HG03095 (cell line): ENCODE measurements at regions not wholly inside any gene's neighbourhood (a gene's known extent, or its start where the extent isn't known, plus 50 kb on each side); places are given as distances from the start of the nearest gene placed in this dataset.

Experiments used
- ATAC-seq: cut with Tn5 transposase; IDR thresholded peaks from one replicate; pipeline ENCODE4 v1.9.1; 2021; ENCODE audit warnings: moderate library complexity; ENCODE audit not compliant: unreplicated experiment

- ATAC-seq, result no peak
Observed at GRCh38 chr13:34087791-34088190, 269.8 kb downstream of the RFC3 start.

DNA sequence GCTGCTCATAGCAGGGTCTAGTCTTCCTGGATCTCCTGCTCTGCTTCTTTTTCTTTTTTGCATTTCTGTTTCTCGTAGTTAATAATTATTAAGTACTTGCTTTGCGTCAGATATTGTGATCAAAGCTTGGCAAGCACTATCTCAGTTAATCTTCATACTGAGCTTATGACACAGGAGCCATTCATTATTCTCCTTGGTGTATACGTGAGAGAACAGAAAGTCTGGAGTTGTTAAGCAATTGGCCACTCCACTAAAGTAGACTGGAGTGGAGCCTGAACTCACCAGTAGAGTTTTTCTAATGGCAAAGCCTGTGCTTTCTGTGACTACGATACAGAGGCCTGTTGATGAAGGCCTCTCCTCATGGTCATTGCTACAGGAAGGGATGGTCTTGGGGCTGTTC, 285.9 kb downstream of the RFC3 start:
- ATAC-seq, result no peak

- no peak for ATAC-seq
Observed at GRCh38 chr13:34104853-34105252, 286.9 kb downstream of the RFC3 start.

- ATAC-seq, result no peak
Observed at GRCh38 chr13:34107806-34108205, 289.9 kb downstream of the RFC3 start.

DNA sequence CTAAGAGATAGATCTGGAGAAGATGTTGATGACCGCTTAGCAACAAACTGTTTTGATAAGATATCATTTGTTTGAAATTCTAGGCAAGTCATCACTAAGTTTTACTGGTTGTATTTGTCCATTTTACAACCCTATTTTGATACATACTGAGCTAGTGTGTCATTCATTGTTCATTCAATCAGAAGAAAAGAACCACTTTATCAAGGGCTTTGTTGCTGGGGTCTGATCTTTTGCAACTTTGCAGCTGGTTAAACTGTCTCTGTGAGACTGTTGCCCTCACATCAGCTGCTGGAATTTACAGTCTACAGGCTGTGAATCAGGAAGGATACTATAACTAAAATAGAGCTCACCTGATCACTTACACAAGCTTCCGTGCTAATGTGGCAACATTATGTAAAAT, 290.5 kb downstream of the RFC3 start:
- no peak for ATAC-seq

DNA sequence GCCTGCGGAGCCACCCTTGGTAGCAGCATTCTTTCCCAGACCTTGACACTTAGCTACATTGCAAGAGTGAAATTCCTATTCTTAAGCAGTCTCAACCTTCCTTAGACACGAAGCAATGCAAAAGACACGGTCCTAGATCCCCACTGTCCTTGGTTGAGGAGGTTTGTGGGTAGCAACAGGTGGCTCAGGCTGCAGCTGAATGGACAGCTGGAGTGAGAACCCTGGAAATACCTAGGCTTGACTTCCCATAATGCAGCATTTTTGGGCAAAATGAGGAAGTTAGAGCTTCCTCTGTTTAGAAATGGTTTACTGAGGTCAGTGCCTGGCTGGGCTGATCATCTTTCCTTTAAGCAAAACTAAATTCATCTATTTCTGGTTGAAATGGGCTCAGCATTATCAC, 296.6 kb downstream of the RFC3 start:
- no peak for ATAC-seq

DNA sequence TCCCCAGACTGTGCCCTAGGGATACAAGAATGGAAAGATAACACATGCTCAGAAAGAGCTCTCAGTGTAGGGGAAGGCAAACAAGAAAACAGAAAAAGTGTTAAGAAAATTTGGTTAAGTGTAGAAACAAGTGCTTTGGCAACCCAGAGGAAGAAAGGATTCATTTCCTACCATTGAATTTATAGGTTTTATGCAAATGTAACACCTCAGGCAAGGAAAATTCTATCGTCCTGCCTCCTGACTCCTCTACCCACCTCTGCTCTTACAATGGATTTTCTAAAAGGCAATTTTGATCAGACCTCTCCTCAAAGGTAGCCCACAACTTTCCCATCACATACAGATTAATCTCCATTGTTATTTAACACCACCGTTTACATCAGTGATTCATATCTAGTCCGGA, 298.7 kb downstream of the RFC3 start:
- ATAC-seq, result no peak

GRCh38 chr13:34124666-34125306, 306.8 kb downstream of the RFC3 start:
- no peak for ATAC-seq

GRCh38 chr13:34127523-34127922, 309.6 kb downstream of the RFC3 start:
- ATAC-seq, result no peak

- ATAC-seq, result no peak
Observed at GRCh38 chr13:34128661-34129060, 310.7 kb downstream of the RFC3 start.

GRCh38 chr13:34129436-34129835, 311.5 kb downstream of the RFC3 start:
- no peak for ATAC-seq

DNA sequence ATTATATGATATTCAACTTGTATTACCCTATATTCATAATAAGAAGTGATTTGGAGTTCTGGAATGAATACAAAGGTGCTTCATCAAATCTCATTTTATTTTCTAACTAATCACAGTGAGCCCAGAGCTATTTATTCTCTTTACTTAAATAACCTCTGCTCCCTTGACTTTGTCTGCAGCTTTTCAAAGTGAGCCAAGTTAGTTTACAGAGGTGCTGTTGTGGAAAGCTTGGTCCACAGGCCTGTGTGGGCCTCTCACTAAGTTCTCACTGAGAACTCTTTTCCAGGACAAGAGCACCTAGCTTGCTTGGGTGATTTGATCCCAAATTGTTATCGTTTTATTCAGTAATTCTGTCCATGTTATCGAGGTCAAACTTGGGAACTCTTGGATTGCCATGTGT, 319.3 kb downstream of the RFC3 start:
- no peak for ATAC-seq

DNA sequence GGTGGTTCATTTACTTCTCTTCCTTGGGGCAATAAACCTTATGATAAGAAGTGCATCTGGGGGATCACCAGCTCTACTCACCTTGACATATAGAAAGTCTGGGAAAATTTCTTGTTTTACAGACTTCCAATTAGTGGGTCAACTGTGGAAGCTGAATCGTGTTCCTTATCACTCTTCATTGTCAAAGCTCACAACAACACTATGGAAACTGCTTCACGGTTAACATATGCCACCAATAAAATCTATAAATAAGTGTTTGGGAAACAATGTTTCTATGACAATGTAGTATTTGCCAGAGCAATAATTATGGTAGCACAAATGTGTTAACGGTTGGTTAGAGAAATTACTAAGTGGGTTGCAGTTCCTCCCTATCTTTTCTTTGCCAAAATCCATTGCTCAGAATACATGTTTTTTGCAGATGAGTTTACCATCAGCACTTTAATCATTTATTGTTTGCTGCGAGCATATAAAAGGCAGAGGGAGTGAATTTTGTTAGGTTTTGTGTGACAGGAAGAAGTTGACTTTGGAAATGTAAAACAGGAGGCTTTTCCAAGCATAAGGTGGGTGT, 321.8 kb downstream of the RFC3 start:
- no peak for ATAC-seq

DNA sequence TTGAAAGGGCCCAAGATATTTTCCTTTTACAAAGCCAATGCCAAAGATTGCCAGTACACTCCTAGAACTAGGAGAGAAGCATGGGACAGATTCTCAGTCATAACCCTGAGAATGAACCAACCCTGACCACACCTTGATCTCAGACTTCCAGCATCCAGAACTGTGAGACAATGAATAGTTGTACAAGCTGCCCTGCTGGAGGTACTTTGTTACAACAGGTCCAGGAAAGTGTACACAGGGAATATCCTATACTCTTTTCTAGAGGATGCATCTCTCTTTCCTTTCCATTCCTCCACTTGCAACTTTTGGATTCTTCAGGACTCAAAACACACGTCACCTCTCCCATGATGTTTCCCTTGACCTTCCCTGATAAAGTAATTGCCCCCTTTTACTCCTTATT, 325.7 kb downstream of the RFC3 start:
- ATAC-seq, result no peak

GRCh38 chr13:34144142-34144541, 326.2 kb downstream of the RFC3 start:
- ATAC-seq, result no peak

DNA sequence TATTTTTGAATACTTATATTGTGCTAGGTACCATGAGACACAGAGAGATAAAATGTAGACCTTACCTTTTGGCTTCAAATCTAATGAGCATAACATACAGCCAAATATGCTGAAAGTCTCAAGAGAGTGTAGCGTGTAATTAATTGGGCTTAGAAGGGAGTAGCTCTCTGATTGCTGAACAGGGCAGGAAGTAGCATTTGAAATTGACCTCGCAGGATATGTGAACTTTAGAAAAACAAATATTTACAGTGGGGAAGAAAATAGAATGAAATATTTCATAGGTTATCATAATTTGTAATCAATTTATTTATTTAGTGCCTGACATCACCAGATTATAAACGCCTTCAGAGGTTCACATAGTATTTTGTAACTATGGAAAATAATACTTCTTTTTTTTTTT, 327.1 kb downstream of the RFC3 start:
- ATAC-seq, result no peak

GRCh38 chr13:34148359-34148758, 330.4 kb downstream of the RFC3 start:
- no peak for ATAC-seq

DNA sequence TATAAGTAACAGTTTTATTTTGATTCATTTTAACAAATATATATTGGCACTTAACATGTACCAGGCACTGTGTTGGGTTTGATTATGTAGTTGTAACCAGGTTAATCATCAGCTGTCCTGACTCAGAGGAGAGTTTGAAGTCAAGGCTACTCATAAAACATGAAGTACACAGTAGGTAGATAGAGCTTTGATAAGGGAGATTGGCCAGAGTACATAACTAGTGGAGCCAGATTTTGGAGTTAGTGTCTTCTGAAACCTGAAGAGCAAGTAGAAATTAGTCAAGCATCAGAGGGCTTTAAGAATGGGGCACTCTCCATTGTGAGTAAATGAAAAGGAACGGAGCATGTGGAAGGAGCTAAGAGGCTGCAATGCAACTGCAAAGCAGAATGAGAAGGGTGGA, 333.9 kb downstream of the RFC3 start:
- no peak for ATAC-seq

DNA sequence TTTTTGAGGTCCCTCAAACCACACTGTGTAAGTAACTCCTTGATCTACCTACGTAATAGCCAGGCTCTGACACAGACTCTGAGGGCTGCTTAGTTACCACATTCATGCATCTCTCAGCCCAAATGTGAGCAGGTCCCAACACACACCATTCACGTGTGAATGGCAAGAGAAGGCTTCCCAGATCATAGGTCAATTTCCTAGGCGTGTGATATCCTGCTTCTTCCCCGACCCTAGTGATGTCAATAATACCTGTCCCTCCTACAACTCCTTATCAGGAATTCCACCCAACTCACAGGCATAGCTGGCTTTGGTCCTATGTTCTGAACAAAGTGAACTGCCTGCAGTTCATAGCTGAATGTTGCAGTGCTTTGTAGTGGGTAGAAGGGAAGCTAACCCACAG, 334.5 kb downstream of the RFC3 start:
- no peak for ATAC-seq

GRCh38 chr13:34152996-34153395, 335.0 kb downstream of the RFC3 start:
- no peak for ATAC-seq

- no peak for ATAC-seq
Observed at GRCh38 chr13:34153428-34154180, 335.7 kb downstream of the RFC3 start.

DNA sequence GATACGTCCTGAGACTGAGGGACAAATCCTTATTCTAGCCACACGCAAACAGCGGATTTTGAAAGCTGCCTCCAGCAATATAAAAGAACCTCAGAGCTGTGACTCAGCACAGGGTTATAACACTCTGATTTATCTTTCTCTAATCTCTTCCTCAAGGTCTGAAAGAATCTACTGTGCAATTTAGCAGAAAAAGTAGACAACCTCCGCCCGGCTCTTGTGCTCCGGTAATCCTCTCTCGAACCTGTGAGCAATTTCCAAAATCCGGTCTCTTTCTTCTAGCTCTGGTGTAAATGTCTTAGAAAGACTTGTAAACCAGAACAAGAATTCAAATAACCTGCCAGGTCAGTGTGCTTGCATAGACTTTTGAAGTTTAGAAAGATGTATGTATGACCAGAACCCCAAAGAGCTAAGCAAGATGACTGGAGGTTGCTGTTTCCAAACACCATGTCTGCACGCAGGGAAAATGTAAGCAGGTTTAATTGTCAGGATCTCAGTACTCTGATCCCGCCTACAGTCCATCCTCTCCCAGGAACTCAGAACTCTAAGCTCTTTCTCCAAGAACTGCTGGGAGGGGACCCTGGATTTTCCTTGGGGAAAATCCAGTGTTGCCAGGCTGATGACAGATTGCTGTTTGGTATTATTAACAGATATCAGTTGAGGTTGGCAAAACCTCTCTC, 338.1 kb downstream of the RFC3 start:
- ATAC-seq, result no peak
